ENCODE measurements at regions not wholly inside any gene's neighbourhood (a gene's known extent, or its start where the extent isn't known, plus 50 kb on each side); places are given as distances from the start of the nearest gene placed in this dataset.
A peak's percentile ranks its signal among the peaks of the same experiment; 100 is the strongest.

- no peak overlapping the region for H3K4me3 ChIP-seq
- H3K27ac ChIP-seq = peak overlapping the region in 1 of 2 donors; percentile 70
- intact Hi-C loops (cut with DNase I) = no loop called here
- H3K27me3 ChIP-seq = no peaks in the 10 kb centered on the region
- TF ChIP-seq CTCF (IDR thresholded peaks at IDR 0.05) = no peak
- TF ChIP-seq EP300 (IDR thresholded peaks at IDR 0.05) = no peak
- TF ChIP-seq POLR2A (IDR thresholded peaks at IDR 0.05) = no peak
- H3K4me1 ChIP-seq (ENCODE audit: insufficient read depth) = no peaks in the 10 kb centered on the region
- DNase-seq = no peak
- WGBS, 3 donors = 90 to 94% (median 90%) methylated on average over 3 of the region's 3 CpGs
- no peaks in the 10 kb centered on the region for H3K36me3 ChIP-seq
- H3K9me3 ChIP-seq = no peaks in the 10 kb centered on the region
Observed at GRCh38 chr15:49718846-49719245, 98.0 kb downstream of the DTWD1 start.

DNA sequence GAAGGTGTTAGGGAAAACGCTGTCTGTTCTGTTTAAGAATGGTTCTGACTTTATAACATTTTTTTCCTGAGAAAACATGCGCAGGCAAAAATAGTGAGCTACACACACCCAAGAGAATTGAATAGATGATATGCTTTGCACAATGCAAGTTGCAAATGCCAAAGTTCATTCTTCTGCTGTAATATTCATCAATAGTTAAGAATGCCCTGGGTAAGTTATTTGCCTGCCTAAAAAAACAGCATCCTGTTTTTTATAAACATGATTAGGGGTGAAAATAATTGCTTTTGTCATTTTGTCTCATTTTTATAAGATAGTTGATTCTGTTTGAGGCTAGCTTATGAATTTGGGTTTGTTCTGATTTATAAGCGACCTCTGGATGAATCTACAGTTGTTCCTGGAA, 99.4 kb downstream of the DTWD1 start:
- no peak for DNase-seq
- 74 to 91% (median 87%) methylated on average over 3 of the region's 3 CpGs for WGBS, 3 donors
- Histone ChIP-seq H3K27ac (no peak overlapping the region), H3K9me3 (no peaks in the 10 kb centered on the region), H3K36me3 (no peaks in the 10 kb centered on the region), H3K27me3 (no peaks in the 10 kb centered on the region), H3K4me1 (ENCODE audit: insufficient read depth) (no peaks in the 10 kb centered on the region), H3K4me3 (no peak overlapping the region)
- TF ChIP-seq POLR2A (IDR thresholded peaks at IDR 0.05) (no peak), EP300 (IDR thresholded peaks at IDR 0.05) (no peak), CTCF (IDR thresholded peaks at IDR 0.05) (no peak)
- intact Hi-C loops (cut with DNase I) = no loop called here

DNA sequence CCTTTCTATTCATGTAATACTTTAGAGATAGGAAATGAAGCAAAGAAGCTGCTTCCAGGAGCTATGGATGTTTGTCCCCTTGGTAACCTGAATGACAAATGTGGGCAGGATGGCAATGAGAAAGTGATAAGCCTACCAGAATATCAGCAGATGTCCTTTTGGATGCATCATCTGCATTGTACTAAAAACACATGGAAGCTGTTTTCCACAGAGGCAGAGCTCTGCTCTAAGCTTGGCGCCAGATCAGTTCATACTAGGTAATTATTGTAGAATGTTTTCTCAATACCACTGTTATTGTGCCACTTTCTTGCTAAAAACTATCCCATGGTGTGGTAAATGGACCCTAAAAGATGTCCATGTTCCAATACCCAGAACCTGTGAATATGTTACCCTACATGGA, 100.2 kb downstream of the DTWD1 start:
- intact Hi-C loops (cut with DNase I) = no loop called here
- Histone ChIP-seq H3K27me3 (no peaks in the 10 kb centered on the region), H3K9me3 (no peaks in the 10 kb centered on the region), H3K4me1 (ENCODE audit: insufficient read depth) (no peaks in the 10 kb centered on the region), H3K27ac (no peak overlapping the region), H3K4me3 (no peak overlapping the region), H3K36me3 (no peaks in the 10 kb centered on the region)
- no peak for TF ChIP-seq EP300 (IDR thresholded peaks at IDR 0.05)
- no peak for TF ChIP-seq POLR2A (IDR thresholded peaks at IDR 0.05)
- TF ChIP-seq CTCF (IDR thresholded peaks at IDR 0.05) = no peak
- whole genome bisulfite sequencing, 3 donors = 97 to 100% (median 100%) methylated on average over 1 of the region's 1 CpG
- no peak for DNase-seq

GRCh38 chr15:49721621-49722020, 100.8 kb downstream of the DTWD1 start:
- H3K27ac ChIP-seq = no peak overlapping the region
- H3K4me1 ChIP-seq (ENCODE audit: insufficient read depth) = no peaks in the 10 kb centered on the region
- intact Hi-C loops (cut with DNase I) = no loop called here
- no peaks in the 10 kb centered on the region for H3K27me3 ChIP-seq
- WGBS, 3 donors = 89 to 100% (median 93%) methylated on average over 1 of the region's 1 CpG
- no peaks in the 10 kb centered on the region for H3K36me3 ChIP-seq
- DNase-seq = no peak
- no peak for TF ChIP-seq CTCF (IDR thresholded peaks at IDR 0.05)
- TF ChIP-seq POLR2A (IDR thresholded peaks at IDR 0.05) = no peak
- TF ChIP-seq EP300 (IDR thresholded peaks at IDR 0.05) = no peak
- no peaks in the 10 kb centered on the region for H3K9me3 ChIP-seq
- no peak overlapping the region for H3K4me3 ChIP-seq

DNA sequence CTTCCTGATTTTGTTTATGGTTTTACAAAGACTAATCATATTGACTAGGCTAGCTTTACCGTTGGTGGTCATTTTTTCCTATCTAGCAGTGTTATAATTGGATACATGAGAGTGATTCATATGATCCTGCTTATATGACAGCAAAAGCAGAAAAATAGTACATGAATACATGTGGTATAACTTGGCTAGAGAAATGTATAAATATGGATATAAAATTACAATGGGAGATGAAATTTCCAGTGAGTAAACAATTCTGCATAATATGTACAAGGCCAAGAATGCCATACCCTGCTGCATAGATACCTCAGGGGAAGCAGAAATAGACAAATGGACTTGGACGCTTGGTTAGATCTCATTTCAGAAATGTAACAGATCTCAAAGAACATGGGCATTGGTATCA, 103.1 kb downstream of the DTWD1 start:
- 88 to 90% (median 89%) methylated on average over 2 of the region's 2 CpGs for WGBS, 3 donors
- H3K4me3 ChIP-seq = no peak overlapping the region
- H3K9me3 ChIP-seq = peaks cover 0 to 3% of the 10 kb centered on the region in 2 donors
- no peak overlapping the region for H3K27ac ChIP-seq
- no peak for DNase-seq
- intact Hi-C loops (cut with DNase I) = no loop called here
- no peaks in the 10 kb centered on the region for H3K4me1 ChIP-seq (ENCODE audit: insufficient read depth)
- no peaks in the 10 kb centered on the region for H3K36me3 ChIP-seq
- no peaks in the 10 kb centered on the region for H3K27me3 ChIP-seq
- TF ChIP-seq POLR2A (IDR thresholded peaks at IDR 0.05) (no peak), CTCF (IDR thresholded peaks at IDR 0.05) (no peak), EP300 (IDR thresholded peaks at IDR 0.05) (no peak)

All from ovary (tissue), 7 donors.